GM21360 (cell line): ENCODE measurements at regions not wholly inside any gene's neighbourhood (a gene's known extent, or its start where the extent isn't known, plus 50 kb on each side); places are given as distances from the start of the nearest gene placed in this dataset.
"Not testable (repeated sequence)": the region's sequence is repeated elsewhere in the genome, so short reads cannot be mapped to it uniquely, and the experiment has no call there.

Source experiments
- ATAC-seq: cut with Tn5 transposase; IDR thresholded peaks from one replicate; pipeline ENCODE4 v1.9.1; 2021; ENCODE audit warnings: mild to moderate bottlenecking, moderate library complexity; ENCODE audit not compliant: unreplicated experiment

- ATAC-seq: not testable (repeated sequence)
Observed at GRCh38 chr13:22858980-22859379, 321.8 kb upstream of the SGCG start.

GRCh38 chr13:22859411-22859810 is 321.4 kb upstream of the SGCG start:
- ATAC-seq: not testable (repeated sequence)

GRCh38 chr13:22861958-22862466 is 318.8 kb upstream of the SGCG start:
- ATAC-seq: no peak

DNA sequence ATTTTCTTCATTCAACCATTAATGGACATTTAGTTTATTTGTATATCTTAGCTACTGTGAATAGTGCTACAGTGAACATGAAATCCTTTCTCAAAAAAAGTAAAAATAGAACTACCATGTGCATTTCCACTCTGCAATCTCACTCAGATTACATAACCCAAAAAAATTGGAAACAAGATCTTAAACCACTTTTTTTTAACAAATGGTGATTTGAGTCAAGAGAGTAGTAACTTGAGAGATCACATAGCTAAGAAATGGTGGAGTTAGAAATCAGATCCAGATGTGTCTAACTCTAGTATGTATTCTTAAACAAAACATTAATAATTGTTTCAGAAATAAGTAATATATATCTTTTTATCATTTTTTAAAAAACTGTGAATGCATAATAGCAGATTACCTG is 318.3 kb upstream of the SGCG start:
- no peak for ATAC-seq

DNA sequence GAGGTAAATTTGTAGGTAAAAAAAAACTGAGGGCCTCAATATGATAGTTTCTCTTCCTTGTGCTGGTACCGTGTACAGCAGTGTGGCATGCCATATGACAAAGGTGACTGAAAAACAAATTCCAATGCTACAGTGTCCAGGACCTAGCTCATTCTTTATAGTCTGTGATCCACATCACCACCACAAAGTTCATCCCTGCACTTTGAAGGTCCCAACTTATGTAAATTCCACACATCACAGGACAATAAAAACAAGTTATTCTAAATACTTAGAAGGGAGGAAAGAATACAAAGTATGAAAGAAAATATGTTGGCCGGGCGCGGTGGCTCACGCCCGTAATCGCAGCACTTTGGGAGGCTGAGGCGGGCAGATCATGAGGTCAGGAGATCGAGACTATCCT is 314.6 kb upstream of the SGCG start:
- ATAC-seq: no peak

DNA sequence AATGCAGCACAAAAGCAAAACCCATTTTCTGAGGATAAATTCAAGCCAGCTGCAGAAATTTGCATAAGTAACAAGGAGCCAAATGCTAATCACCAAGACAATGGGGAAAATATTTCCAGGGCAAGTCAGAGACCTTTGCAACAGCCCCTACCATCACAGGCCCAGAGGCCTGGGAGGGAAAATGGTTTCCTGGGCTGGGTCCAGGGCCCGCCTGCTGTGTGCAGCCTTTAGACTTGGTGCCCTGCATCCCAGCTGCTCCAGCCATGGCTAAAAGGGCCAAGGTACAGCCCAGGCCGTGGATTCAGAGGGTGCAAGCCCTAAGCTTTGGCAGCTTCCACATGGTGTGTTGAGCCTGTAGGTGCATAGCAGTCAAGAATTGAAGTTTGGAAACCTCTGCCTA is 309.5 kb upstream of the SGCG start:
- no peak for ATAC-seq

GRCh38 chr13:22874839-22875238 is 305.9 kb upstream of the SGCG start:
- ATAC-seq: no peak

DNA sequence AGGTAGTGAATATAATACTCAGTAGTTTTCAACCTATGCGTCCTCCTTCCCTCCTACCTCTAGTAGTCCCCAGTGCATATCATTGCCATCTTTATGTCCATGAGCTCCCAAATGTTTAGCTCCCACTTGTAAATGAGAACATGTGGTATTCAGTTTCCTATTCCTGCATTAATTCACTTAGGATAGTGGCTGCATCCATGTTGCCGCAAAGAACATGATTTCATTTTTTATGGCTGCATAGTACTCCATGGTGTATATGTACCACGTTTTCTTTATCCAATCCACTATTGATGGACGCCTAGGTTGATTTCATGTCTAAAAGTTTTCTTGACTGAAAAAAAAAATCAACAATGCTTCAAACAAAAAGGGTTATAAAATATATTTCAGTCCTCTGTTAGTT is 303.4 kb upstream of the SGCG start:
- no peak for ATAC-seq

DNA sequence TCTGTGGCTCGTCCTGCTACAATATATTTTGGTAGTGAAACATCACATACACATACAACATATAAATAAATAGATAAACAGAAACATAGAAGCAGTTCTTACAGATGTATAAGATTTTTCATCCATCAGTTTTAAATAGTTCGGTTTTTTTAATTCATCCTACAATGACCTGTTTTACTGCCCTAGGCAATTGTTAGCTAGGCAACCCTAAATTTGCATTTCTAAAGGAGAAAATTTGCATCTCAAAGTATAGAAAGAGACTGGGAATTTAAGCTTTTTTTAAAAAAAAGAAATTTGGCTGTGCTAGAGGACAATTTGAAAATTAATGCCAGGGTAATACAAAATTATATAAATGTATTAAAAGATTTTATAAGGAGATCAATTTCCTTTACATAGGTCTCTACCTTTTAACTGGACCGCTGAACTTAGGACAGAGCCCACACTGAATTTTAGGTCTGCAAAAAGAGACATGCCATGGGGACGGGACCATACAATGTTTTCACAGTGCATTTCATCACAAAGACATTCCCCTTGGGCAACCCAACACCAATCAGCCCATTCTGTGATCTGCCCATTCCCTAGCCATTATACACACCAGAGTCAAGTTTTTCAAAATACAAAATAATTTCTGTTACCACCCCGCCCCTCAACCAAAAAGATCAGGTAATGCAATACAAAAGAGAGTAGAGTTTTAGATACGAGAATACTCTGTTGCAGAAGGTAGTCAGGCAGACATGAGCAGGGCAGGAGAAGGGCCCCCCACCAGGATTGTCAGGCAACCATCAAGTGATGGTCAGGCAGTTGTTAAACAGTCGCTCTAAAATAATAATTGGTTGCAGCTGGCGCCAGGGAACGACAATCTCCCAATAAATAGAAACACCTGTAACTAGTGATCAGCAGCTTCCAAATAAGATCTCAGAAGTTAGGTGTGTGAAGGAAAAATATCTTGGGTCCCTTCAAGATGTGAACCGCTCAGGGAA is 299.7 kb upstream of the SGCG start:
- no peak for ATAC-seq

GRCh38 chr13:22881721-22882608 is 298.8 kb upstream of the SGCG start:
- not testable (repeated sequence) for ATAC-seq

DNA sequence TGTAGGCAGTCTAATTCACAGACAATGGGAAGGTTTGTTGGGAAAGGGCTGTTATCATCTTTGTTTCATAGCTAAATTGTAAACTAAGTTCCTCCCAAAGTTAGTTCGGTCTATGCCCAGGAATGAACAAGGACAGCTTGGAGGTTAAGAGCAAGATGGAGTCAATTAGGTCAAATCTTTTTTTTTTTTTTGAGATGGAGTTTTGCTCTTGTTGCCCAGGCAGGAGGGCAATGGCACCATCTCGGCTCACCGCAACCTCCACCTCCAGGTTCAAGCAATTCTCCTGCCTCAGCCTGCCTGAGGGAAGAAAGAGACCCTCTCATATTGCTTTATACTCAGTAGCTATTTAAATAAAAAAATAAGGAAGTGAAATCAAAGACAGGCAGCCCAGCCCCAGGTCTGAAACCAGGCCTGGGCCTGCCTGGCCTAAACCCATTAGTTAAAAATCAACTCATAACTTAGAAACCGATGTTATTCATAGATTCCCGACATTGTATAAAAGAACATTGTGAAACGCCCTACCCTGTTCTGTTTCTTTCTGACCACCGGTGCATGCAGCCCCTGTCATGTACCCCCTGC is 297.4 kb upstream of the SGCG start:
- ATAC-seq: no peak

GRCh38 chr13:22883956-22884355 is 296.8 kb upstream of the SGCG start:
- no peak for ATAC-seq

- not testable (repeated sequence) for ATAC-seq
Observed at GRCh38 chr13:22886061-22886460, 294.7 kb upstream of the SGCG start.

DNA sequence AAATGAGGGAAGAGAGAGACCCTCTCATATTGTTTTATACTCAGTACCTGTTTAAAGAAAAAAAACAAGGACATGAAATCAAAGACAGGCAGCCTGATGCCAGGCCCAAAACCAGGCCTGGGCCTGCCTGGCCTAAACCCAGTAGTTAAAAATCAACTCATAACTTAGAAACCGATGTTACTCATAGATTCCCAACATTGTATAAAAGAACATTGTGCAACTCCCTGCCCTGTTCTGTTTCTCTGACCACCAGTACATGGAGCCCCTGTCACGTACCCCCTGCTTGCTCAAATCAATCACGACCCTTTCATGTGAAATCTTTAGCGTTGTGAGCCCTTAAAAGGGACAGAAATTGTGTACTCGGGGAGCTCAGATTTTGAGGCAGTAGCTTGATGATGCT is 291.4 kb upstream of the SGCG start:
- ATAC-seq: not testable (repeated sequence)

DNA sequence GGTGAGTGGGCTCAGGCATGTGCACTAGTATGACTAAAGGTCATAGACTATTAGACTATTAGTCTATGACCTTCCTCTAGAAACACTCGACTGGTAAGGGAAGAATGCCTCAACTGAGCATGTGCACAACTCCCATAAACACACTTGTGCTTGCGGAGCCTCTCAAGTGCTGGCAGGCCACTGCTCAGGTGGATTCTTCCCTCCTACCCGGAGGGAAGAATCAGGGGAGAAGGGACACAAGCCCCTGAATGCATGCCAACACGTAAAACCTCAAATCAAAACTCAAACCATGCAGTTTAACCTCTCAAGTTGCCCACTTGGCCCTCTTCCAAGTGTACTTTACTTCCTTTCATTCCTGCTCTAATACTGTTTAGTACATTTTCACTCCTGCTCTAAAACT is 287.6 kb upstream of the SGCG start:
- no peak for ATAC-seq

DNA sequence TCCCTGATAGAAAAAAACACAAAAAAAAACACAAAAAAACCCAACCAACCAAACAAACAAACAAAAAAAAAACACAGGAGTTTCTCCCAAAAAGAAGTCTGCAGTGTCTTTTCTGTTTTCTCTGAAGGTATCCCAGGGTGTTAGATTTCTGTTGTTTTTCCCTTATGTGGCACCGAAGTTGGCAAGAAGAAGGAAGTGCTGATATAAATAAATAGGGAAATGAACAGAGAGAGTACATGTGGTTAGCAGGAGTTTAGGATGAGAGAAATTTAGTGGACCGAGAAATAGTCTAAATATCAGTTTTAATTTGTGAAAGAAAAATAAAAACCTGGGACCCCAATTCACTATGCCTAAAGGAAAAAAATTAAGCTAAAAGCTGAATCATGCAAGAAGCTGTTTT is 287.0 kb upstream of the SGCG start:
- ATAC-seq: no peak

DNA sequence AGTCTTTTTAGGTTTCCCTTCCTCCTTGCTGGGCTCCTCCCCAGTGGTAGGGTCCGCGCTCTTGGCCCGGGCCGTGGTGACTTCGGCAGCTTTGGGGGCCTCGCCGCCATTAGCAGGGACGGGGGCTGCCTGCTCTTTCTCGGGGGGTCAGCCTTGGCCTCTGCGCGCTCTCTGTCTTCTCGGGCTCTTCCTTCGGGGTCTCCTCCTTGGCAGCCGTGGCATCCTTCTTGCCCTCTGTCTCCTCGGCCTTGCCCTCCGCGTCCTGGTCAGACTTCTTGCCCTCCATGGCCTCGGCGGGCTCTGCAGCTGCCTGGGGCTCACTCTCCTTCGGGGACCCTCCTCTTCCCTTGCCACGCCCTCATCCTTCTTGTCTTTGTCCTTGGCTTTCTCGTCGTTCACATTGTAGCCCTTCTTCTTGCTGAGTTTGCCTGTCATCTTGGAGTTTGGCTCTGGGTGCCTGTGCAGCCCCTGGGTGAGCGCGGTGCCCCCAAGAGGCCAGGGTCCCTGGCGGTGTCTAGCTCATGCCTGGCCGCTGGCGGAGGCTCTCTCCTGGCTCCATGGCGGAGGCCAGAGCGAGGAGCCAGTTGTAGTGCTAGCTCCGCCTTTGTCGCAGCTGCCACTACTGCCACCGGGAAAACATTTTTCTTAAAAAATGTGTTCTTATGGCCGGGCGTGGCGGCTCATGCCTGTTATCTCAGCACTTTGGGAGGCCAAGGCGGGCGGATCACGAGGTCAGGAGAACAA is 283.0 kb upstream of the SGCG start:
- ATAC-seq: no peak

GRCh38 chr13:22900416-22900951 is 280.3 kb upstream of the SGCG start:
- ATAC-seq: not testable (repeated sequence)

GRCh38 chr13:22903301-22903700 is 277.5 kb upstream of the SGCG start:
- ATAC-seq: no peak

DNA sequence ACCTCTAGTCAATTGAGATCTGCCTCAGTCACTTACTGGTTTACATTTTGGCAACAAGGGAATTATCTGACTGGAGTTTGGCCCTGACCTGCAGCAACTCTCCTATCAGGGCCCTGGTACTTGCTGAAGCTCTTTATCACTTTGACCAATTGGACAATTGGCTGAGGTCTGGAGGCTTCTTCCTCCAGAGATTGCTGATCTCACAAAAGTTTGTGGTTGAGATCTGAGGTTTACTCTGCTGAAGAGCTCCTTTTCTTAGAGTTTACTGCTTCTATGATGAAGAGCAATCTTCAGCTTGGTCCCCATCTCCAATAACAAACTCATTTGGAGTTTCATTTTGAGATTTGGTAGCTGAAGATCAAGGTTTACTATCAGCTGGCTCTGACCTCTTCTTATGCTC is 276.9 kb upstream of the SGCG start:
- ATAC-seq: no peak
